ENCODE measurements at regions not wholly inside any gene's neighbourhood (a gene's known extent, or its start where the extent isn't known, plus 50 kb on each side); places are given as distances from the start of the nearest gene placed in this dataset.

- TF ChIP-seq, protein P1, sequence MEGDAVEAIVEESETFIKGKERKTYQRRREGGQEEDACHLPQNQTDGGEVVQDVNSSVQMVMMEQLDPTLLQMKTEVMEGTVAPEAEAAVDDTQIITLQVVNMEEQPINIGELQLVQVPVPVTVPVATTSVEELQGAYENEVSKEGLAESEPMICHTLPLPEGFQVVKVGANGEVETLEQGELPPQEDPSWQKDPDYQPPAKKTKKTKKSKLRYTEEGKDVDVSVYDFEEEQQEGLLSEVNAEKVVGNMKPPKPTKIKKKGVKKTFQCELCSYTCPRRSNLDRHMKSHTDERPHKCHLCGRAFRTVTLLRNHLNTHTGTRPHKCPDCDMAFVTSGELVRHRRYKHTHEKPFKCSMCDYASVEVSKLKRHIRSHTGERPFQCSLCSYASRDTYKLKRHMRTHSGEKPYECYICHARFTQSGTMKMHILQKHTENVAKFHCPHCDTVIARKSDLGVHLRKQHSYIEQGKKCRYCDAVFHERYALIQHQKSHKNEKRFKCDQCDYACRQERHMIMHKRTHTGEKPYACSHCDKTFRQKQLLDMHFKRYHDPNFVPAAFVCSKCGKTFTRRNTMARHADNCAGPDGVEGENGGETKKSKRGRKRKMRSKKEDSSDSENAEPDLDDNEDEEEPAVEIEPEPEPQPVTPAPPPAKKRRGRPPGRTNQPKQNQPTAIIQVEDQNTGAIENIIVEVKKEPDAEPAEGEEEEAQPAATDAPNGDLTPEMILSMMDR (IDR thresholded peaks at IDR 0.05 in 2 of 3, conservative IDR thresholded peaks at IDR 0.05 in 1 of 3; ENCODE audit: control insufficient read depth in 2 of 3, extremely low read depth in 1 of 3, insufficient read depth in 1 of 3, low read depth in 3 of 3, low read length in 3 of 3): no peak
- TF ChIP-seq CEBPB (IDR thresholded peaks at IDR 0.05; ENCODE audit: borderline replicate concordance in 1 of 2, low read depth in 2 of 2, low read length in 2 of 2) (no peak), MYC (IDR thresholded peaks at IDR 0.05; ENCODE audit: insufficient read depth, insufficient read length, insufficient replicate concordance, low read length, severe bottlenecking) (no peak), YBX1 (IDR thresholded peaks at IDR 0.05) (no peak), RFX5 (IDR thresholded peaks at IDR 0.05; ENCODE audit: low read depth, low read length) (no peak), GATAD2B (conservative IDR thresholded peaks at IDR 0.05; ENCODE audit: low read depth) (no peak), SIN3A (IDR thresholded peaks at IDR 0.05; ENCODE audit: low read depth, low read length) (no peak), REST (IDR thresholded peaks at IDR 0.05; ENCODE audit: low read depth, low read length) (no peak), TCF12 (IDR thresholded peaks at IDR 0.05; ENCODE audit: low read depth, low read length) (no peak), NR2C2 (IDR thresholded peaks at IDR 0.05; ENCODE audit: borderline replicate concordance, control insufficient read depth, insufficient read length, low read depth) (no peak), KAT2A (conservative IDR thresholded peaks at IDR 0.05; ENCODE audit: control insufficient read depth, low read depth, low read length) (no peak), BRCA1 (IDR thresholded peaks at IDR 0.05; ENCODE audit: low read depth, low read length) (no peak), RAD21 (IDR thresholded peaks at IDR 0.05; ENCODE audit: insufficient read depth, low read depth, low read length) (no peak)
Measured at GRCh38 chr2:42844366-42844765, 52.0 kb upstream of the HAAO start.
